ENCODE measurements at regions not wholly inside any gene's neighbourhood (a gene's known extent, or its start where the extent isn't known, plus 50 kb on each side); places are given as distances from the start of the nearest gene placed in this dataset.

DNA sequence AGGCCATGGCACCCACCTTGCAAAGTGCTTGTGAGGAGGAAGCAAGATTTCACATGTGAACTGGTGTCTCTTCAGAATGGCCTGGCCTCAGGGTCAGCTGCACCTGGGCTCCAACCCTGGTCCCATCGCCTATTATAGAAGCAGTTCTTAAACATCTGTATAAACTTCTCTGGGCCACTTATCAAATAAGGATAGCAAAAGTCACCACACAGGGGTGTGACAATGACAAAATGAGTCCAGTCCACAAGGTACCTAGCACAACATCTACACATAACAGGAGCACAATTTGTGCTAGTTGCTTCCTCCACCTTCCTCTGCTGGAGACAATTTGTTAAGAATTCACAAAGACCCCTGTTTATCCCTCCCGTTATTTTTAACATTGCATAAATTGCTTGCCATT is 340.6 kb upstream of the ZMIZ1 start:
- no peaks in the 10 kb centered on the region for H3K9me3 Mint-ChIP-seq (ENCODE audit: unreplicated experiment)
- TF ChIP-seq, protein P1, sequence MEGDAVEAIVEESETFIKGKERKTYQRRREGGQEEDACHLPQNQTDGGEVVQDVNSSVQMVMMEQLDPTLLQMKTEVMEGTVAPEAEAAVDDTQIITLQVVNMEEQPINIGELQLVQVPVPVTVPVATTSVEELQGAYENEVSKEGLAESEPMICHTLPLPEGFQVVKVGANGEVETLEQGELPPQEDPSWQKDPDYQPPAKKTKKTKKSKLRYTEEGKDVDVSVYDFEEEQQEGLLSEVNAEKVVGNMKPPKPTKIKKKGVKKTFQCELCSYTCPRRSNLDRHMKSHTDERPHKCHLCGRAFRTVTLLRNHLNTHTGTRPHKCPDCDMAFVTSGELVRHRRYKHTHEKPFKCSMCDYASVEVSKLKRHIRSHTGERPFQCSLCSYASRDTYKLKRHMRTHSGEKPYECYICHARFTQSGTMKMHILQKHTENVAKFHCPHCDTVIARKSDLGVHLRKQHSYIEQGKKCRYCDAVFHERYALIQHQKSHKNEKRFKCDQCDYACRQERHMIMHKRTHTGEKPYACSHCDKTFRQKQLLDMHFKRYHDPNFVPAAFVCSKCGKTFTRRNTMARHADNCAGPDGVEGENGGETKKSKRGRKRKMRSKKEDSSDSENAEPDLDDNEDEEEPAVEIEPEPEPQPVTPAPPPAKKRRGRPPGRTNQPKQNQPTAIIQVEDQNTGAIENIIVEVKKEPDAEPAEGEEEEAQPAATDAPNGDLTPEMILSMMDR (IDR thresholded peaks at IDR 0.05): no peak
- DNase-seq (ENCODE audit: extremely low spot score, unreplicated experiment): no peak
- no peaks in the 10 kb centered on the region for H3K36me3 Mint-ChIP-seq (ENCODE audit: unreplicated experiment)
- no peaks in the 10 kb centered on the region for H3K4me1 Mint-ChIP-seq (ENCODE audit: unreplicated experiment)
- no peak overlapping the region for H3K4me3 Mint-ChIP-seq (ENCODE audit: unreplicated experiment)
- no peak overlapping the region for H3K27ac Mint-ChIP-seq (ENCODE audit: unreplicated experiment)
- peaks cover 90% of the 10 kb centered on the region for H3K27me3 Mint-ChIP-seq (ENCODE audit: unreplicated experiment)

DNA sequence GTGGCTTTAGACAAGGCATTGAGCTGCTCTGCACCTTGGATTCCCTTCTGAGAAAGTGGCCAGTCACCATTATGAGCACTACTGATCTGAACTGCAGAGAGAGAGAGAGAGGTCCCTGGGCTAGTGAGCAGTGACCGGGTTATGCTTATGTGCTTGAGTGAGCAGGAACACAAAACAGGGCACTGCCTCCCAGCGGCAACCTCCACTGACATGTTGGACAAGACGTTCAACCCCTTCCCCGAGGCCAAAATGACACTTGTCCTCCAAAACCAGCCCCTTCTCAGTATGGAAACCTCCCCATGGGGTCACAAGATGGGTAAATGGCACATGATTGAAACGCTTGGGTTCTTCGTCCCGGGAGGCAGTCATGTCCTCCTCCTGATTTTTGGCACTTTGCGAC is 339.4 kb upstream of the ZMIZ1 start:
- TF ChIP-seq, protein P1 (IDR thresholded peaks at IDR 0.05): no peak
- no peaks in the 10 kb centered on the region for H3K4me1 Mint-ChIP-seq (ENCODE audit: unreplicated experiment)
- H3K4me3 Mint-ChIP-seq (ENCODE audit: unreplicated experiment): no peak overlapping the region

DNA sequence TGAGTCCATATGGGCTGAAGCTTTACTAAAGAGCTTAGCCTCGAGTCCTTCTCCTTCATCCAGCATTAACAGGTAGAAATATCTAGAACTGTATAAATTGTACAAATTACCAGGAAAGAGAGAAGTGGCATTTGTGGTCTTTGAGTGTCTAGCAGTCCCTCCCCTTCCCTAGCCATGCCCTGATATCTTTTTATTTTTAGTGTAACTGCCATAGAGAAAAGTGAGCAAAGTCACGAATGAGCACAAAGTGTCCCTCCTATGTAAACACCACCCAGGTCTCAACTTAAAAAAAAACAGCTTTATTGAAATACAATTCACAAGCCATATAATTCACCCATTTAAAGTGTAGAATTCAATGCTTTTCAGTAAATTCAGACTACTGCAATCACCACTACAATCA is 339.0 kb upstream of the ZMIZ1 start:
- DNase-seq (ENCODE audit: extremely low spot score, unreplicated experiment): no peak
- no peaks in the 10 kb centered on the region for H3K36me3 Mint-ChIP-seq (ENCODE audit: unreplicated experiment)
- TF ChIP-seq, protein P1 (IDR thresholded peaks at IDR 0.05): no peak
- no peak overlapping the region for H3K27ac Mint-ChIP-seq (ENCODE audit: unreplicated experiment)
- H3K4me3 Mint-ChIP-seq (ENCODE audit: unreplicated experiment): no peak overlapping the region
- no peaks in the 10 kb centered on the region for H3K9me3 Mint-ChIP-seq (ENCODE audit: unreplicated experiment)
- H3K27me3 Mint-ChIP-seq (ENCODE audit: unreplicated experiment): peaks cover 83% of the 10 kb centered on the region
- H3K4me1 Mint-ChIP-seq (ENCODE audit: unreplicated experiment): no peaks in the 10 kb centered on the region

More for the DNA sequence above, 339.4 kb upstream of the ZMIZ1 start:
- H3K27ac Mint-ChIP-seq (ENCODE audit: unreplicated experiment): no peak overlapping the region
- DNase-seq (ENCODE audit: extremely low spot score, unreplicated experiment): no peak
- H3K27me3 Mint-ChIP-seq (ENCODE audit: unreplicated experiment): peaks cover 86% of the 10 kb centered on the region
- H3K9me3 Mint-ChIP-seq (ENCODE audit: unreplicated experiment): no peaks in the 10 kb centered on the region
- H3K36me3 Mint-ChIP-seq (ENCODE audit: unreplicated experiment): no peaks in the 10 kb centered on the region

DNA sequence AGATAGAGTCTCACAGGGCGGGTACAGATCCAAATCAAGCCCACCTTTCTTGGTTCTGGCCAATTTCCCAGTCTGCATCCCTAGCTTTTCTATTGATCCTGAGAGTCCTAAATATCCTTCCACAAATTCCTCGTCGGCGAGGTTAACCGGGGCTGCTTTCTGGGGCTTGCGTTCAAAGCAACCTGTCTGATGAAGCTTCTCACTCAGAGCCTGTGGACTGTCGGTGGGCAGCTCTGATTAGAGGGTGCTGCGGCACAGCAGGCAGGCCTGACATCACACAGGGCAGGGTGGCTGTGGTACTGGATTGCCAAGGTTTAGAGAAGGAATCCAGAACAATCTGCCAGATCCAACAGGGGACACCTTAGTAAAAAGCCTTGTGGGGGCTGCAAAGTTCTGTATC is 338.0 kb upstream of the ZMIZ1 start:
- H3K27me3 Mint-ChIP-seq (ENCODE audit: unreplicated experiment): peaks cover 83% of the 10 kb centered on the region
- H3K4me1 Mint-ChIP-seq (ENCODE audit: unreplicated experiment): no peaks in the 10 kb centered on the region
- H3K36me3 Mint-ChIP-seq (ENCODE audit: unreplicated experiment): no peaks in the 10 kb centered on the region
- no peak for DNase-seq (ENCODE audit: extremely low spot score, unreplicated experiment)
- no peak overlapping the region for H3K4me3 Mint-ChIP-seq (ENCODE audit: unreplicated experiment)
- TF ChIP-seq, protein P1 (IDR thresholded peaks at IDR 0.05): no peak
- H3K27ac Mint-ChIP-seq (ENCODE audit: unreplicated experiment): no peak overlapping the region
- H3K9me3 Mint-ChIP-seq (ENCODE audit: unreplicated experiment): no peaks in the 10 kb centered on the region

DNA sequence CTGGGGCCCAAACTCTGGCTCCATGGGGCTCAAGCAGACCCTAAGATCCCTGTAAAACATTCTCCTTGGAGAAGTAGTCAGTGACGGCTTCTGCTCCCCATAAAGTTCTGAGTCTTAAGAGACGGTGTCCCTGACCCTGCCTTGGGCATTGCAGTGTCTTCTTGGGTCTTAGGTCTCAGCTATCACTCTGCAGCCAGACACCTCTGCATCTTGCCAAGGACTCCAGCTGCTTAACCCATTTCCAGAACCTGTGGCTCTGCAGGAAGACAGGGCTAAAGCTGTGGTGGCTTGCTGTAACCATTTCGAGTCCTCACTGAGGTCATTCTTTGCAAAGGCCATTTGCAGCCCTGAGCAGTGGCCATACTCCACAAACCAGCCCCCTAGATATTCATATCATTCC is 337.1 kb upstream of the ZMIZ1 start:
- no peak overlapping the region for H3K4me3 Mint-ChIP-seq (ENCODE audit: unreplicated experiment)

More for the DNA sequence above, 337.1 kb upstream of the ZMIZ1 start:
- TF ChIP-seq, protein P1 (IDR thresholded peaks at IDR 0.05): no peak
- no peak overlapping the region for H3K27ac Mint-ChIP-seq (ENCODE audit: unreplicated experiment)
- peaks cover 83% of the 10 kb centered on the region for H3K27me3 Mint-ChIP-seq (ENCODE audit: unreplicated experiment)
- H3K36me3 Mint-ChIP-seq (ENCODE audit: unreplicated experiment): no peaks in the 10 kb centered on the region
- no peaks in the 10 kb centered on the region for H3K4me1 Mint-ChIP-seq (ENCODE audit: unreplicated experiment)
- no peaks in the 10 kb centered on the region for H3K9me3 Mint-ChIP-seq (ENCODE audit: unreplicated experiment)
- DNase-seq (ENCODE audit: extremely low spot score, unreplicated experiment): no peak
